CMK (cell line): ENCODE measurements at regions not wholly inside any gene's neighbourhood (a gene's known extent, or its start where the extent isn't known, plus 50 kb on each side); places are given as distances from the start of the nearest gene placed in this dataset.
"Not testable (repeated sequence)": the region's sequence is repeated elsewhere in the genome, so short reads cannot be mapped to it uniquely, and the experiment has no call there.

Source experiments
- DNase-seq: peaks from one replicate; pipeline ENCODE4 v3.0.0-alpha.2; 2010; ENCODE audit warnings: low read depth

DNA sequence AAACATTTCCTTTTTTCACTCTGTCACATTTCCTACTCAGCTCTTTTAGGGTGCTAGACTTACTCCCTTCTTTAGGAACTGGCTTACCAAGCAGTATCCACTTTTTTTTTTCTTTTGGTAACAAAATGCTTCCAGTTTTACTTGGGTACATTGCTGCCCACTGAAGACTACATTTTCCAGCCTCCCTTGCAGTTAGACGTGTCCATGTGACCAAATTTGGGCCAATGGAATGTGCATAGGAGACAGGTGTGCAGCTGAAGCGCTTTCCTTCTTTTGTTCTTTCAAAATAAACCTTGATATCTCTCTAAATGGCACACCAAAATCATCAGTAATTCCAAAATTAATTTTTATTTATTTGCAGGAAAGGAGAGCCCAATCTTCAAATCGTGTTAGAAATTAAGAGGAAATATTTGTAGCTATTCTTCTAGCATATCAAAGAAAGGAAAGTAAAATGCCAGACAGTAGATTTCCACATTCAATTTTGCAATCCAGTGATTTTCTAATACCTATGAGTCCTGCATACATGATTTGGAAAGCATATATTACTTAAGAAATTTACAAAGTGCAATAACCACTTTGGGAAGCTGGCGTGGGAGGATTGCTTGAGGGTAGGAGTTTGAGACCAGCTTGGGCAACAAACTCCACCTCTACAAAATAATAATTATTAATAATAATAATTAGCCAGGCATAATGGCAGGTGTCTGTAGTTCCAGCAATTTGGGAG lies 422.0 kb upstream of the FRG2C start:
- no peak for DNase-seq

DNA sequence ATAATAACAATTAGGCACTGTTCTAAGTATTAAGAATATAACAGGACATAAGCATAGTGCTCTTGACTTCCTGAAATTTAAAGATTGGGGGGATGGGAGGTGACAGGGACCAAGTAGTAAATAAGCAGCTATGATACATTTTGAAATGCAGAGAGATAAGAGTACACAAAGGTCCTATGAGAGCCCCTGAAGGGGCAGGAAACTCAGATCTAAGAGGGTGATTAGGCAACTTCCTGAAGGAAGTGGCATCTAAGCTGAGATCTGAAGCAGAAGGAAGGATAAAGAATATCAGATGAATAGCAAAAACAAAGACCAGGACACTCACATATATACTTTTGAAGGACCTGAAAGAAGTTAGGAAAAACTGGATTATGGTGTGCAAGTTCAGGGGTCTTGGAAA lies 415.2 kb upstream of the FRG2C start:
- DNase-seq, result no peak

DNA sequence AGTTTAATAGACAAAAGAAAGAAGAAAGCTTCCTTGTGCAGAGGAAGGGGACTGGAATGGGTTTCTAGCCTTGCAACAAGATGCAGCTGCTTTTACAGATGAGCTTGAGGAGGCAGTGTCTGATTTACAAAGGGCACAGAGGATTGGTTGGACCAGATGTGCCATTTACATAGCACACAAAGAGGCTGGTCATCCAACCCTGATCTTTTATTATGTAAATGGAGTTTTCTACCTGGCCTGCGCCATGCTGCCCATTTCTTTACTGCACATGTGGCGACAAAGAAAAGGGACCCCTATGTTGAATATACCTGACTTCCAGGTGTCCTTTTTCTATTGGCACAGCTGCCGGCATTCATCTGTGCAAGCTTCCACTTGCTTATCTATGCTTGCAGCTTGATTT lies 409.4 kb upstream of the FRG2C start:
- no peak for DNase-seq

DNA sequence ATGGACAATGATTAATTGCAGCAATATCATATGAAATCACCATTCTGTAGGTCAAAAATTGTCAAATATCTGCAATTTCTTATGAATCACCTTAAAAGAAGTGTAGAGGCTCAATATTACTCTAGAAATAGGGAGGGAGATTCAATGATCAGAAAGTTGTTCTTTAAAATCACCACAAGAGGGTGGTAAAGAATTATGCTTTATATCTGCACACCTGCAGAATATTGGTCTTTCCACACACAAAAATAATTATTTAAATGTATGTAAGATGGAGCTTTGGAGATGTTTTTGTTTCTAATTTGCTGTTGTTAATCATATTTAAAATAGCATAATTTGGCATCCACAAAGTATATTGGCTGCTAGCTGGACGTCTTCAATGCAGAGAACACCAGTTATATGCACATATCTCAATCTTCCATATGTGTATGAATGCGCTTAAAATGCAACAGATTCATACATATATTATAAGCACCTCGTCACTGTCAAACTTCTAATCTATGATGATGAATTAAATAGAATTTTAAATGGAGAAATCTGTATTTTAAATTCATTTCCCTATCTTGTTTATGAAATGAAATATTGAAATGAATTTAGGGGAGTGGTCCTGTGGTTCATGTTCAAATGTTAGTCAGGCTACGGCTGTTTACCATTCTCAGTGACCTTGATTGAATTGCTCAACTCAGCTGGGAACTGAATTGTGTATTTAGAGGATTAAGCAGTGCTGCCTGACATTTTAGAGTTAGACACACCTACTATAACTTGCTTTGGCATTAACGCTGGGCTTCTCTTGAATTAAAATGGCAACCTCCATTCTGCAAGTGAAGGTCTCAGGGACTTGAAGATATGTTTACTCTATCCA lies 405.1 kb upstream of the FRG2C start:
- DNase-seq, result not testable (repeated sequence)

DNA sequence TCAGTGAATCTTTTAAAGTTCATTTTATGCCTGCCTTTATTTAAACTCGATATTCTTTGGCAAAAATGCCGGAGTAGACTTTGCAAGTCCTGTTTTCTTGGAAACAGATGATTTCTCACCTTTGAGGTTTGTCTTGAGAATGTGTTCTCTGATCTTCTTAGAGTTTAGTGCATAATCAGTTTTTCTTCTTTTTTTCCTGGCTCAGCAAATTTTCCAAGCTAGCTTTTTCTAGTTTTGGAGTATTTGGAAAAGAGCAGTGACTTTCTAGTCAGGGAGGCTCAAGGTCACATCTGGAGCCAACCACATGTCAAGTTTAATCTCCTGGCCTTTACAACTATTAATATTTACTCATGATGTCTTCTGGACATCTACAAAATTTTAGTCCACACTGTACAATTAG lies 403.2 kb upstream of the FRG2C start:
- not testable (repeated sequence) for DNase-seq

DNA sequence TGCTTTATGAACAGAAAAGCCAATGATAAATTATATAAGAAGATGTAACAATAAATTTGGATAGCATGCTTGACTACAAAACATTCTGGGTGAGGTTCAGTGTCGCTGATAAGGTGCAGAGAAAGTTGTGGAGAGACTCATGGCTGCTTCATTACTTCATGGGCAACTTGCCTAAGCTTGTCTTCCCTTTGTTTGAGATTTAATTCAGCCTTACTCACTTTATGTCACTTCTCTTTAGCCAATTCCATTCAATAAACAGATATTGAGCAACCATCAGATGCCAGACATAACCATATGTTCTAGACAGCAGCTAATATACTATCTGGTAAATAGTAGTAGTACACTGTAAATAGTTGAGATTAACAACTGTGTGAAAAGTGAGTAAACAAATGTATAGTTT lies 401.5 kb upstream of the FRG2C start:
- no peak for DNase-seq

DNA sequence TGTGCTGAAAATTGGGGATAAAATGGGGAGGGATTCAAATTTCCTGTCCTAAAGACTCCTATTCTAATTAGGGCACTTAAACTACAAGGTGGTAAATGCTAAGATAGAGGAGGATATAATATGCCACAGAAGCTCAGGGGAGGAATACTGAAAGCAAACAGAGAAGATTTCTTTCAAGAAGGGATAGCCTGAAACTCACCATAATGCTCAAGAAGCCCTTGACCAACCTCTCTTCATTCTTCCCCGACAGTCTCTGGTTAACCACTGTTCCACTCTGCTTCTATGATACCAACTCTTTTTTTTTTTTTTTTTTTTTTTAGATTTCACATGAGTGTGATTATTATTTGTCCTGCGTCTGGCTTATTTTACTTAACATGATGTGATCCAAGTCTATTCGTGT lies 398.2 kb upstream of the FRG2C start:
- DNase-seq, result no peak

DNA sequence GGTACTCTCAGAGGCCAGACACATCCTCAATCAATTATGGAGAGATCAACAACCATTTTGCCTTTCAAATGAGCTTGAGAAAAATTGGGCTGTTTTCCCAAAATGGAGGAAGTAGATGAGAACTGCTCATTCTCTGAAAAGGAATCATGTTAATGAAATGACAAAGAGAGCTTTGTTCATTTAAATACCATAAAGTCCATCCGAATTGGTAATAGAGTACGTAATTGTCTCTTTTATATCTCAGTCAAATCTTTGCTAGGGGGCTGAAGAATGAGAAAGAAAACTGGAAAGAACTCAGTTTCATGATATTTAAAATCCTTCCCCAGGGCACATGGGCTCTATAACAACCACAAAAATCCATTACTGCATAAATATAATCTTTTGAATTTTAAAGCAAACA lies 395.6 kb upstream of the FRG2C start:
- not testable (repeated sequence) for DNase-seq

DNA sequence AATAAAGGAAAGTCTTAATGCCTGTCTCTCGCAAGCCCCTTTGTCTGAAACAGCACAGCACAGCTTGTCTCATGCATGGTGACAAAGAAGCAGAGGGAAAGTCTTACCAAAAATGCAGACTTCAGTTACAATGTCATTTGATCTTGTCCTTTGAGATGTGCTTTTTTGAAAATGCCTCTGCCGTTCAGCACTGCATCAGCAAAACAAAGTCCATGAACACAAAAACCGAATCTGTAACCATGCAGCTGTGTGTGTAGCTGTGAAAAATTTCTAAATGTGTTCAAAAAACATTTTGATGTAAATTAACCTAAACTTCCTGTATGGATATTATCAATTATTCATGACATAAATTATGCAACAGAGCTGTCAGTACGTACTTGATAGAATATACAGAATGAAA lies 391.9 kb upstream of the FRG2C start:
- not testable (repeated sequence) for DNase-seq

DNA sequence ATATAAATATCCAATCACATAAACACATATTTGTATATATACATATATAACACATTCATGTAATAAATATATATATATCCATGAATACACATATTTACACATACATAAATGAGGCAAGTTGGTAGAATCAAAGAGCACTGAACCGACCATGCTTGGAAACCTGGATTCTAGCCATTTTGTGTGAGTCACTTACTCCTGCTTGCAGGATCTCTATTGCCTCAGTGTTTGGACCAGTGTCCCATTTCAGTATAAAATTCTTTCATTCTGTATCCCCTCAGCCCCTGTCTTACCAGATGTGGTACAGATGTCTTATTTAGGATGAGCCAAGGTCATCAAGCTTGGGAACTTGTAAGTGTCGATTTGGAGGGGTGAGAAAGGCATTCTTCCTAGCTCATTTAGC lies 391.4 kb upstream of the FRG2C start:
- no peak for DNase-seq

DNA sequence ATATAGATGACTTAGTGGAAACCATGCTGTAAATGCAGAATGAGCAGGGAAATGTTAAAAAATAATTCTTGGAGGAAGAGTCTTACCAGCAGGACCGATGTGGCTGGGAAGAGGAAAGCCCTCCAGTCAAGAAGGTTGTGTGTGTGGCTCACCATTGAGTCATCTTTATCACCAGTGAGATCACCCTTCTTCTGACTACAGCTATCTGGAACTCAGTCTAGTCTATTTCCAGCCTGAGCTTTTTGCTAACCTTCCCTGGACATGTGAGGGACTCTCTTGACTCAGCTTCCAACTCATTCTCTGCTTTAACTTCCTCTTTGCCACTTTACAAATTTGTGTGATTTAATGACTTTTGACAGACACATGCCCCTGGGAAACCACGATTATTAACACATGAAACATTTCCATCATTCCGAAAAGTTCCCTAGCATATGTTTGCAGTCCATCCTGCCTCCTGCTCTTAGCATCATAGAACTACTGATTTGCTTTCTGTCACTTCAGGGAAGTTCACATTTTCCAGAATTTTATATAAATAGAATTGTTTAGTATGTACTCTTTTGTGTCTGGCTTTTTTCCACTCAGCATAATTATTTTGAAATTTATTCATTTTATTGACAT lies 378.5 kb upstream of the FRG2C start:
- DNase-seq, result not testable (repeated sequence)

DNA sequence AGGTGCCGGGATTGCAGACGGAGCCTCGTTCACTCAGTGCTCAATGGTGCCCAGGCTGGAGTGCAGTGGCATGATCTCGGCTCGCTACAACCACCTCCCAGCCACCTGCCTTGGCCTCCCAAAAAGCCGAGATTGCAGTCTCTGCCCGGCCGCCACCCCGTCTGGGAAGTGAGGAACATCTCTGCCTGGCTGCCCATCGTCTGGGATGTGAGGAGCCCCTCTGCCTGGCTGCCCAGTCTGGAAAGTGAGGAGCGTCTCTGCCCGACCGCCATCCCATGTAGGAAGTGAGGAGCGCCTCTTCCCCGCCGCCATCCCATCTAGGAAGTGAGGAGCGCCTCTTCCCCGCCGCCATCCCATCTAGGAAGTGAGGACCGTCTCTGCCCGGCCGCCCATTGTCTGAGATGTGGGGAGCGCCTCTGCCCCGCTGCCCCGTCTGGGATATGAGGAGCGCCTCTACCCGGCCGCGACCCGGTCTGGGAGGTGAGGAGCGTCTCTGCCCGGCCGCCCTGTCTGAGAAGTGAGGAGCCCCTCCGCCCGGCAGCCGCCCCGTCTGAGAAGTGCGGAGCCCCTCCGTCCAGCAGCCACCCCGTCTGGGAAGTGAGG lies 375.1 kb upstream of the FRG2C start:
- not testable (repeated sequence) for DNase-seq

DNA sequence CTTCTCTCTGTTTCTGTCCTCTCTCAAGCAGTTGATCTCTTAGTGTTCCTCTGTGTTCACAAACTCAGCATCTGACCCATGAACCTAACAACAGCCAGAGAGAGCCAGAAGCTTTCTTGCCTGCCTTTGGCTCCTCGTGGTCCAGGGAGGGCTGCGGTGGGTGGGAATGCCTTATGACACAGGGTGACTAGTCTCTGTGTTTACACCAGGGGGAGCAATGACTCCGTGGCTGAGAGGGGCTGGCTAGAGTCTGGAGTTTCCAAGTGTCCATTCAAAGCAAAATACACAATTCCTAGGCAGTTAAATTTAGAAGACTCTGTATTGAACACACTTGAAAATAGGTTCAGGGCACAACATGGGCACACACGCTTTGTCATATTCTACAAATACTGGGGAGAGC lies 370.0 kb upstream of the FRG2C start:
- no peak for DNase-seq

DNA sequence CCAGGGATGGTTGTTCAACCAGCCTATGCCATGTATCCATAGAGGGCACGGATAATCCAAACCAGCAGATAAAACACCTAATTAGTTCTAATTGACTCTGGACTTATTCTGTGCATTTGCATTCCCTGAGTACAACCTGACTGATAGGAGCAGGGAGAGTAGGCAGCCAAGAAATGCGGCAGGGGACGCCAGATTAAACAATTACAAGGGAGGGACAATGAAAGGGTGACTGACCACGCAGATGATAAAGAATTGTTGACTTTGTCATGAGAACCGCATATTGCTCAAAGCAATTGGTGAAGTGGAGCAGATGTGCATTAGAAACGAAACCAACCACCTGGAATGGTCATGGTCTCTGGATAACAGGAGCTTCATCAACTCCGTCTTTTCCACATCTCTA lies 369.1 kb upstream of the FRG2C start:
- no peak for DNase-seq

DNA sequence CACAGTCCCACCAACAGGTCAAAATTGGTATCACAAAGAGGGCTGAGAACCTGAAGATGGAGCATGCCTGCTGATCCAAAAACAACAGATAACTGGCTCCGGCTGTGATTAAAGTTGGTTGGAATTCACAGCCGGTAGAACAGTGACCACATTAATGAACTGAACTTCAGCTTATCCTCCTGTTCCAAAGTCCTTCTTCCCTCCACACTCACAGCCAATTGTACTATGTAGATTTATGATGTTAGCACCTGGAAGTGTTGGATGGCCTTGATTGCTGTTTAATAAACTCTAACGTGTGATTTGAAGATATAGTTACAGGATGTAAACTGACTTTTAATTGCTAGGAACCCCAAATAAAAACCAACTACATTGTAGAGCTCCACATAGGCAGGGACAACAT lies 367.3 kb upstream of the FRG2C start:
- no peak for DNase-seq

DNA sequence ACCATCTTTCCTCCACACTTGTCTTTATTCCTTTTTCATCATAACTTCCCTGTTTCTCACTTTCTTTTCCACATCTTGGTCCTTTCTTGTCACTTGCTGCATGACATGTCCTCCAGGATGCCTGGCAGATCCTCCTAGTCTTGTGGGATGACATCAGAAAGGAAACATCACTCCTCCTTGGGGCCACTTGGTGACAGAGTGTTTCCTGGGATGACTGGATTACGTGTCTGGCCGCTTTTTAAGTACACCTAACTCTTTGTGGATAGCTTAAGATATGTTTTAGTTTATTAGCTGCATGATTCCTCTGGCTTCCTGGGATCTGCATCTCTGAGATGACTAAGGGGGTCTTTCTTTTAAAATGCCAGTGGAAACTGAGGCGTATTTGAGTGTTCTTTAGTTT lies 363.5 kb upstream of the FRG2C start:
- DNase-seq, result no peak

DNA sequence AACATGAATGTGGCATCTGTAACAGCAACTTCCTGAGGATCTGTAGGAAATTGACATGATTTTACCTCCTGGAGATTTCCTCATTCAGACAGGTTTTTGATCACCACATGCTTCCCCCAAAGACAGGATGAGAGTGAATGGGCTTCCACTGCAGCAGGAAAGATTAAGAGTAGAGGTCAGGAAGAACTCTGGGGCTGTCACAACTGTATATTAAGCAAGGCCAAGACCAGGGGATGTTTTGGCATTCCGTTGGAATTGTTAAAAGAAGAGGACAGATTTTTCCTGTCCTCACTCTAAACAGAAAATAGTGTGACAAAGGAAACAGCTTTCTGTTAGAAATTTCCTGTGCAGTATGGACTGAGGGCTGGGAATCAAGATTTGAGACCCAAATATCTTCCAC lies 363.1 kb upstream of the FRG2C start:
- DNase-seq, result not testable (repeated sequence)

DNA sequence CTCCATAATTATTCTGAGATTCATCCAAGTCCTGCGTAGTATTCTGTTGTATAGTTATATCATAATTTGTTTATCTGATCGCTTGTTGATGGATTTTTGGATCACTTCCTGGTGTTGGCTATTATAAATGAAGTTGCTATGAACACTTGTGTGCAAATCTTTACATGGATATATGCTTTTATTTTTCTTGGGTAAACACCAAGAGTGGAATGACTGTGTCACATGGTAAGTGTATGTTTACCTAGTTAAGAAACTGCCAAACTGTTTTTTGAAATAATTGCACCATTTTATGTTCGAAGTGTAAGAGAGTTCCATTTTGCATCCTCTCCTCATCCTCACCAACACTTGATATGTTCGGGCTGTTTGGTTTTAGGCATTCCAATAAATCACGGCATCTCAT lies 360.4 kb upstream of the FRG2C start:
- no peak for DNase-seq

DNA sequence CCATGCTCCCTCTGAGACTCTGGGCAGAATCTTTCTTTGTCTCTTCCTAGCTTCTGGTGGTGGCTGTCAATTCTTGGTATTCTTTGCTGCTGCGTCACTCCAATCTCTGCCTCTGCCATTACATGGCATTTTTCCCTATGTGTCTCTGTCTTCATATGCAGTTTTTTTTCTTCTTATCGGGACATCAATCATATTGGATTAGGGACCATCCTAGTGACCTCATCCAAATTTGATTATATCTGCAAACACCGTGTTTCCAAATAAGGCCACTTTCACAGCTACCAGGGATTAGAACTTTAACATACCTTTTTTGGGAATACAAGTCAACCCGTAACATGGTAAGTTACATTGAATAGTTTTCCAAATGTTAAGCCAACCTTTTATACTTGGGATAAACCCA lies 358.2 kb upstream of the FRG2C start:
- DNase-seq, result no peak

DNA sequence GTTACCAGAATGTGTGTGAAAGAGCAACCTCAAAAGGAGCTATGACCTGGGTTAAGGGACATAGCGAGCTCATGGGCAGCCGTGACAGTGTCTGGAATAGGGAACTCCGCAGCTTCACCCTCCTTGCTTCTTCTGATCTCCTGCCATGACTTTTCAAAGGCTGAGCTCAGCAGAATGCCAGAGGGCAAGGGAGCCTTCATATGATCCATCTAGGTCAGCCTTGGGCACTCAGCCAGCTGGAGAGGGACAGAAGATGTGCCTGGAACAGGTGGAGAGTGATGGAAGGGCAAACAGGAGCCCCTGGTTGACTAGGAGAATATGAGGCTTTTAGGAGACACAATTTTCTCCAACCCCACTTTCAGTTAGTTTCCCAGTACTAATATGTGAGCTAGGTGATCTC lies 352.8 kb upstream of the FRG2C start:
- DNase-seq, result not testable (repeated sequence)

DNA sequence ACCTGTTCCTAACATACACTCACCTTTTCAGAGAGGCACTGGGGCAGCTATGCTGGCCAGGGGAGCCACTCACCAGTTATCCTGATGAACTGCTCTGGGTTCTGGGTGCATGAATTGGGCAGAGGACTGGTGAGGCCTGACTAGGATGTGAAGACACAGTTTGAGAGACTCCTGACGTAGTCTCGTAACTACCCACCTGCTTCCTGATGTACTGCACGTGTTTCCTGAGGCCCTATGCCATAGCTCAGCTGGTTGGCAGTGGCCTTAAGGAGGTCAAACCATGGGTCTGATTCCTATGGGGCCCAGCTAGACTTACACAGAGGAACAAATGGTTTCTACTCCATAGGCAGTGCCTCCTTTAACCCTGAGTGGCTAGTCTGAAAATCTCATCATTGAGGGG lies 351.7 kb upstream of the FRG2C start:
- DNase-seq, result not testable (repeated sequence)

DNA sequence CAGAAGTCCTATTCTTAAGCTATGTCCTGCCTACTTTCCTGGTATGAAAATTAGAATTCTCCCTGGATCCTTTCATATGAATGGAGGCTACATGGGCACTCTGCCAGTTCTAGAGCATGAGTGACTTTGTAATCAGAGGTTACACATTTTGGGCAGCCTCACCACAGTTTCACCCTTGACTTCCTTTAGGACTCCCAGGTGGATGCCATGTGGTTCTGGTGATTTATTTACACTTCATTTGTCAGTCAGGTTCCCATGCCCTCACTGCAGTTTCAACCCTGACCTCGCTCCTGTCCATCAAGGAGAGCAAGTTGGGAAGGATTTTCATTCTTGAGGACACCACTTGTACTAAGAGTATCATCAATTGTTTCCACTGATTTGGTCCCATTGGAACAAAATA lies 344.4 kb upstream of the FRG2C start:
- DNase-seq, result not testable (repeated sequence)

DNA sequence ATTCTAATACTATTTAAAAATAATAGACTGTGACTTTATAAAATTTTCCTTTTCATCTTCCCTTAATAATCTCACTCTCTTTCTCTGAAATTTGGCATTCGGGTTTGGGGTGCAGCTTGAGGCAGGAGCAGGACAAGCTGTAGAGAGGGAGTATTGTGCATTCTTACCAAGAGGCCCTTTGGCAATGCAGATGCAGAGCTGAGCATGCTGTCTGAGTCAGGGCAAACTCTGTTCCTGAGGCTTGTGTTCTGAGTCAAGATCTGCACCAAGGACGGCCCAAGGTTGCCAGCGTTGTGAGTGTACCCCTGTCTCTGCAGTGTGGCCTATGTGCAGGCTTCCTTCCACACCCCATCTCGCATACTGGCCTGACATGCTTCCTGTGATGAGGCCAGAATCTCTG lies 343.8 kb upstream of the FRG2C start:
- no peak for DNase-seq
